Osteoblast (primary cell): ENCODE measurements at regions not wholly inside any gene's neighbourhood (a gene's known extent, or its start where the extent isn't known, plus 50 kb on each side); places are given as distances from the start of the nearest gene placed in this dataset.
"Not testable (repeated sequence)": the region's sequence is repeated elsewhere in the genome, so short reads cannot be mapped to it uniquely, and the experiment has no call there.

Source experiments
- DNase-seq: peaks from one replicate; pipeline ENCODE4 v3.0.0; 2011; ENCODE audit warnings: low spot score, mixed read lengths; ENCODE audit not compliant: insufficient read length; ENCODE audit errors: missing footprints
- H2AFZ ChIP-seq: 2 replicates; pipeline ENCODE4 v1.6.0; 2011; ENCODE audit warnings: mild to moderate bottlenecking, low read length
- H3K27ac ChIP-seq: 2 replicates; pipeline ENCODE4 v1.5.1; 2011; ENCODE audit warnings: mild to moderate bottlenecking, low read depth, low read length, moderate library complexity
- H3K27me3 ChIP-seq: 2 replicates; pipeline ENCODE4 v1.6.0; 2012; ENCODE audit warnings: mild to moderate bottlenecking, control low read depth, inconsistent platforms, low read length, moderate library complexity; ENCODE audit not compliant: insufficient read depth
- H3K36me3 ChIP-seq: 2 replicates; pipeline ENCODE4 v1.5.1; 2011; ENCODE audit warnings: mild to moderate bottlenecking, low read length, control low read depth, moderate library complexity; ENCODE audit not compliant: insufficient read depth
- H3K4me1 ChIP-seq: 2 replicates; pipeline ENCODE4 v1.5.1; 2011; ENCODE audit warnings: mild to moderate bottlenecking, low read length, control low read depth, moderate library complexity; ENCODE audit not compliant: insufficient read depth
- H3K4me2 ChIP-seq: 2 replicates; pipeline ENCODE4 v1.6.0; 2011; ENCODE audit warnings: mild to moderate bottlenecking, low read length; ENCODE audit not compliant: insufficient read depth
- H3K4me3 ChIP-seq: fragments of 200-600 bp; sonication (generic); 3 replicates; pipeline ENCODE4 v1.5.1; 2012; ENCODE audit warnings: mild to moderate bottlenecking, low read length, inconsistent platforms; ENCODE audit not compliant: insufficient read depth
- H3K79me2 ChIP-seq: 2 replicates; pipeline ENCODE4 v1.6.0; 2012; ENCODE audit warnings: mild to moderate bottlenecking, low read length, control low read depth, inconsistent platforms; ENCODE audit not compliant: insufficient read depth
- H3K9me3 ChIP-seq: 2 replicates; pipeline ENCODE4 v1.5.1; 2011; ENCODE audit warnings: low read depth, low read length, control low read depth
- H4K20me1 ChIP-seq: 2 replicates; pipeline ENCODE4 v1.6.0; 2012; ENCODE audit warnings: mild to moderate bottlenecking, low read length, control low read depth; ENCODE audit not compliant: insufficient read depth
- CTCF ChIP-seq: IDR thresholded peaks from 2 replicates; pipeline ENCODE4 v1.5.1; 2011; ENCODE audit warnings: mild to moderate bottlenecking, low read depth, low read length, moderate library complexity; ENCODE audit errors: extremely low read depth

DNA sequence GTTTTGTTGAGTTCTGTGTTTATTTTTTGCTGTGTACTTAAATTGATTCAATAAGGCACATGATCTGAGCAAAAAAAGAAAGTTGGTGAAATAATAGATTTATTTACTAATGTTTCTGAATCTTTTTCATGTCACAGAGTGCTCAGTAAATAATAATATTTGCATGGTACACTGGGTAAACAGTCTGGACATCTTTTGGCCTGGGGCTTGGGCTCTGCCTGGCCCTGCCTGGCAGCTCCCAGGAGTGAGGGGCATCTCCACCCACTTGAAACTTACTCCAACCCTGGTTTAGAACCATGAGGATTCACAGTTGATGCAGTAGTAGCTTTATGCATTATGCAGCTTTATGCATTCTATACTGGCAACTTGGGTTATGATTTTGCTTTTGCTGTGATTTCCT, 124.2 kb upstream of the SLC4A4 start:
- Histone ChIP-seq H3K9me3 (no peaks in the 10 kb centered on the region), H3K79me2 (peaks cover 69% of the 10 kb centered on the region), H3K4me3 (no peak overlapping the region), H3K4me2 (no peak overlapping the region), H3K4me1 (peaks cover 37% of the 10 kb centered on the region), H3K27me3 (no peaks in the 10 kb centered on the region), H4K20me1 (no peaks in the 10 kb centered on the region), H3K36me3 (peaks cover 3% of the 10 kb centered on the region), H3K27ac (no peak overlapping the region), H2AFZ (no peak overlapping the region)
- no peak for TF ChIP-seq CTCF
- no peak for DNase-seq

DNA sequence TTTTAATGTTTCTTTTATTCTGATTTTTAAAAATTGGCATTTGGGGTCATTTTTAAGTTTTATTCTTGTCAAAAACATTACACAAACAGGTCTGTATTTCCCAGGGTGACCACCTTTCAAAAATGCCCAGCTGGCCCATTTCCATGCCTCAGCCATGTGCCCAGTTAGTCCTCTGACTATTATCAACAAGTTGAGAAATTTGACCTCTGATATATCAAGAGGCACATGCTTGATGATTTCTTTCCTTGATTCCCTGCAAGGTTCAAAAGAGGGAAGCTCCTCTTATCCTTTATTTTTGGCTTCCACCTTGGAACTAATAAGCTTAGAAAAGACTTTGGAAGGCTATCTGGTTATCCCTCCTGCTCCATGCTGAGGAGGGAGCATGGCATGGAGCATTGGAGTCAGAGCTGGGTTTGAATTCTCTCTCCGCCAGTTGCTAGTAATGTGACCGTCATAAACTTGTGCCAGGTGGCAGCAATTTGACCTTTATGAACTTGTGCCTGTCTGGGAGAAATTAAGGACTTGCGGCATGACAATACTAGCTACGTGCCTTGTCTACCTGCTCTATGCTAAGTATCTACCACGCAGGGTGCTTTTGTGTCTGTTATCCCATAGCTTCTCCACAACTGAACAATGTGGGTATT, 122.4 kb upstream of the SLC4A4 start:
- Histone ChIP-seq H3K4me1 (peaks cover 23% of the 10 kb centered on the region), H3K27me3 (no peaks in the 10 kb centered on the region), H3K4me2 (no peak overlapping the region), H3K4me3 (no peak overlapping the region), H3K27ac (no peak overlapping the region), H3K79me2 (peaks cover 77% of the 10 kb centered on the region), H2AFZ (no peak overlapping the region), H4K20me1 (no peaks in the 10 kb centered on the region), H3K9me3 (no peaks in the 10 kb centered on the region), H3K36me3 (peaks cover 3% of the 10 kb centered on the region)
- no peak for DNase-seq
- TF ChIP-seq CTCF, result no peak

DNA sequence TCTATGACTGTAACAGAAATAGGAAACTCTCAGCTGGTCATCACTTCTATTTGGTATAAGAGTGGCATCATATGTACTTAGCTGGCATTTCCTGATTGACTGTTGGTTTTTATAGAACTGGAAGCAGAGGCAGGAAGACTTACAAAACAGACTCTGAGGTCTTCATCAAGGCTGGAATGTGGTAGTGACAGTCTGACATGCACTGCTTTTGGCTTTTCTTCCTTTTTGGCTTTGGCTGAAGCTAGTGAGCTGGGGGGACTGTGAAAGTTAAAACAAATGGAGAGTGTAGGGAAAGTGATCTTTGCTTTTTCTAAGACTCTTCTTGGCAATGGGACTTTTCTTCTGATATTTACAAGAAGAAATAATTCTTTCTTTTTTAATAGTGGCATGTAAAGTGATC, 121.1 kb upstream of the SLC4A4 start:
- peaks cover 3% of the 10 kb centered on the region for H3K36me3 ChIP-seq
- peaks cover 5% of the 10 kb centered on the region for H4K20me1 ChIP-seq
- H3K4me2 ChIP-seq, result peak overlapping the region; percentile 39
- no peaks in the 10 kb centered on the region for H3K9me3 ChIP-seq
- H3K27ac ChIP-seq, result peak overlapping the region; percentile 5
- no peak for TF ChIP-seq CTCF
- peak overlapping the region; percentile 20 for H2AFZ ChIP-seq
- peaks cover 79% of the 10 kb centered on the region for H3K79me2 ChIP-seq
- no peak for DNase-seq
- H3K4me1 ChIP-seq, result peaks cover 25% of the 10 kb centered on the region
- no peak overlapping the region for H3K4me3 ChIP-seq
- no peaks in the 10 kb centered on the region for H3K27me3 ChIP-seq

DNA sequence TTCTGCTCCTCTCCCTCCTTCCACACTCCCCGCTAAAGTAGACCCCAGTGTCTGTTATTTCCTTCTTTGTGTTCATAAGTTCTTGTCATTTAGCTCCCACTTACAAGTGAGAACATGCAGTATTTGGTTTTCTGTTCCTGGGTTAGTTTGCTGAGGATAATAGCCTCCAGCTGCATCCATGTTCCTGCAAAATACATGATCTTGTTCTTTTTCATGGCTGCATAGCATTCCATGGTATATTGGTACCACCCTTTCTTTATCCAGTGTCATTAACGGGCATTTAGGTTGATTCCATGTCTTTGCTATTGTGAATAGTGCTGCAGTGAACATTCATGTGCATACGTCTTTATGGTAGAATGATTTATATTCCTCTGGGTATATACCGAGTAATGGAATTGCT, 118.0 kb upstream of the SLC4A4 start:
- H3K4me1 ChIP-seq, result peaks cover 27% of the 10 kb centered on the region
- peaks cover 74% of the 10 kb centered on the region for H3K79me2 ChIP-seq
- DNase-seq, H3K27me3 ChIP-seq, H3K4me3 ChIP-seq, H4K20me1 ChIP-seq, H3K4me2 ChIP-seq, H2AFZ ChIP-seq, H3K9me3 ChIP-seq, H3K36me3 ChIP-seq: not testable (repeated sequence)
- peak overlapping the region; percentile 29 for H3K27ac ChIP-seq
